H9 (cell line): ENCODE measurements at regions not wholly inside any gene's neighbourhood (a gene's known extent, or its start where the extent isn't known, plus 50 kb on each side); places are given as distances from the start of the nearest gene placed in this dataset.

Experiments used
- DNase-seq: peaks from one replicate; pipeline ENCODE4 v3.0.0-alpha.2; 2017
- H2AFZ ChIP-seq: one replicate; pipeline ENCODE4 v1.6.1; 2013; ENCODE audit warnings: mild to moderate bottlenecking, low read length, control low read depth, moderate library complexity
- H2AK5ac ChIP-seq: 2 replicates; pipeline ENCODE4 v1.6.1; 2013; ENCODE audit warnings: low read length, control low read depth, mixed read lengths; ENCODE audit not compliant: insufficient read length
- H2BK120ac ChIP-seq: one replicate; pipeline ENCODE4 v1.6.1; 2013; ENCODE audit warnings: low read depth, mild to moderate bottlenecking, low read length, control low read depth, inconsistent platforms; ENCODE audit not compliant: poor library complexity, severe bottlenecking
- H2BK12ac ChIP-seq: 2 replicates; pipeline ENCODE4 v1.6.1; 2013; ENCODE audit warnings: low read length, control low read depth, mixed read lengths, low read depth; ENCODE audit not compliant: insufficient read length
- H2BK15ac ChIP-seq: 2 replicates; pipeline ENCODE4 v1.6.1; 2013; ENCODE audit warnings: low read depth, low read length, control low read depth
- H2BK20ac ChIP-seq: one replicate; pipeline ENCODE4 v1.6.1; 2013; ENCODE audit warnings: low read depth, mild to moderate bottlenecking, low read length, control low read depth, inconsistent platforms; ENCODE audit not compliant: poor library complexity, severe bottlenecking
- H2BK5ac ChIP-seq: 2 replicates; pipeline ENCODE4 v1.6.1; 2013; ENCODE audit warnings: low read length, control low read depth, mixed read lengths; ENCODE audit not compliant: insufficient read length
- H3K14ac ChIP-seq: 2 replicates; pipeline ENCODE4 v1.6.1; 2013; ENCODE audit warnings: low read length, control low read depth; ENCODE audit not compliant: insufficient read depth
- H3K18ac ChIP-seq: 2 replicates; pipeline ENCODE4 v1.6.1; 2013; ENCODE audit warnings: low read depth, mild to moderate bottlenecking, mixed read lengths, low read length, control low read depth; ENCODE audit not compliant: insufficient read length
- H3K23ac ChIP-seq: 2 replicates; pipeline ENCODE4 v1.6.1; 2013; ENCODE audit warnings: low read length, control low read depth, mixed read lengths, low read depth; ENCODE audit not compliant: insufficient read length
- H3K23me2 ChIP-seq: 2 replicates; pipeline ENCODE4 v1.6.1; 2013; ENCODE audit warnings: low read depth, mild to moderate bottlenecking, mixed read lengths, low read length, control low read depth; ENCODE audit not compliant: insufficient read length, poor library complexity, severe bottlenecking
- H3K27ac ChIP-seq: 2 replicates; pipeline ENCODE4 v1.5.1; 2013; ENCODE audit warnings: low read length, control low read depth, mixed read lengths, low read depth; ENCODE audit not compliant: insufficient read length
- H3K27me3 ChIP-seq: 2 replicates; pipeline ENCODE4 v1.6.1; 2013; ENCODE audit warnings: low read length, control low read depth, inconsistent platforms; ENCODE audit not compliant: insufficient read depth
- H3K4ac ChIP-seq: 2 replicates; pipeline ENCODE4 v1.6.1; 2013; ENCODE audit warnings: low read depth, mild to moderate bottlenecking, control low read depth, inconsistent platforms, low read length, moderate library complexity
- H3K4me1 ChIP-seq: 2 replicates; pipeline ENCODE4 v1.6.1; 2013; ENCODE audit warnings: low read length, control low read depth, inconsistent platforms; ENCODE audit not compliant: insufficient read depth
- H3K4me2 ChIP-seq: 2 replicates; pipeline ENCODE4 v1.6.1; 2013; ENCODE audit warnings: low read length, control low read depth, mixed read lengths; ENCODE audit not compliant: insufficient read length, insufficient read depth
- H3K56ac ChIP-seq: 2 replicates; pipeline ENCODE4 v1.6.1; 2013; ENCODE audit warnings: low read depth, mild to moderate bottlenecking, mixed read lengths, low read length, control low read depth; ENCODE audit not compliant: insufficient read length
- H3K79me1 ChIP-seq: 2 replicates; pipeline ENCODE4 v1.6.1; 2013; ENCODE audit warnings: low read depth, mild to moderate bottlenecking, moderate library complexity, low read length, control low read depth, inconsistent platforms; ENCODE audit not compliant: insufficient read depth, poor library complexity, severe bottlenecking
- H3K79me2 ChIP-seq: 2 replicates; pipeline ENCODE4 v1.6.1; 2013; ENCODE audit warnings: low read length, control low read depth, inconsistent platforms; ENCODE audit not compliant: insufficient read depth
- H3K9ac ChIP-seq: 2 replicates; pipeline ENCODE4 v1.6.1; 2013; ENCODE audit warnings: low read length, control low read depth, mixed read lengths; ENCODE audit not compliant: insufficient read length; ENCODE audit errors: extremely low read depth
- H3K9me3 ChIP-seq: one replicate; pipeline ENCODE4 v1.6.1; 2013; ENCODE audit warnings: low read depth, low read length, inconsistent platforms; ENCODE audit not compliant: control insufficient read depth
- H3T11ph ChIP-seq: one replicate; pipeline ENCODE4 v1.6.1; 2013; ENCODE audit warnings: mild to moderate bottlenecking, low read length, control low read depth, inconsistent platforms
- H4K20me1 ChIP-seq: one replicate; pipeline ENCODE4 v1.6.1; 2013; ENCODE audit not compliant: control insufficient read depth, insufficient read length, insufficient read depth
- H4K5ac ChIP-seq: 2 replicates; pipeline ENCODE4 v1.6.1; 2013; ENCODE audit warnings: low read depth, mild to moderate bottlenecking, mixed read lengths, low read length, control low read depth; ENCODE audit not compliant: insufficient read length
- H4K8ac ChIP-seq: replicated peaks from 2 replicates; pipeline ENCODE4 v1.6.1; 2013; ENCODE audit warnings: low read length, control low read depth, mixed read lengths, low read depth; ENCODE audit not compliant: insufficient read length
- H4K91ac ChIP-seq: 2 replicates; pipeline ENCODE4 v1.6.1; 2013; ENCODE audit warnings: low read depth, mild to moderate bottlenecking, moderate library complexity, mixed read lengths, low read length, control low read depth; ENCODE audit not compliant: insufficient read length
- H3K27ac Mint-ChIP-seq, 3 experiments: 2 replicates in 2 of 3; 3 replicates in 1 of 3; pipeline ENCODE4 v1.8.0; 2020 to 2021; ENCODE audit warnings: mixed read lengths in 3 of 3, mild to moderate bottlenecking in 1 of 3, moderate library complexity in 1 of 3
- H3K27me3 Mint-ChIP-seq: 2 replicates; pipeline ENCODE4 v1.8.0; 2021; ENCODE audit warnings: low read depth, mild to moderate bottlenecking, moderate library complexity, mixed read lengths
- H3K36me3 Mint-ChIP-seq, 3 experiments: 2 replicates in 2 of 3; 3 replicates in 1 of 3; pipeline ENCODE4 v1.8.0; 2020 to 2021; ENCODE audit warnings: low read depth in 3 of 3, mixed read lengths in 3 of 3; ENCODE audit not compliant: insufficient read depth in 1 of 3
- H3K4me1 Mint-ChIP-seq, 2 experiments: 2 replicates each; pipeline ENCODE4 v1.8.0; 2020; ENCODE audit warnings: mixed read lengths in 2 of 2
- H3K4me3 Mint-ChIP-seq, 2 experiments: 2 replicates in 1 of 2; 3 replicates in 1 of 2; pipeline ENCODE4 v1.8.0; 2020 to 2021; ENCODE audit warnings: mild to moderate bottlenecking in 2 of 2, mixed read lengths in 2 of 2, moderate library complexity in 1 of 2
- H3K9me3 Mint-ChIP-seq, 2 experiments: 2 replicates in 1 of 2; 3 replicates in 1 of 2; pipeline ENCODE4 v1.8.0; 2020; ENCODE audit warnings: mild to moderate bottlenecking in 2 of 2, mixed read lengths in 2 of 2, moderate library complexity in 1 of 2
- WGBS: extraction: QIAGEN DNeasy Blood & Tissue Kit; methylation state at CpG from one replicate; pipeline ENCODE4 v1.1.7; 2013; ENCODE audit warnings: missing lambda C conversion rate, low lambda C conversion rate, mixed read lengths; ENCODE audit not compliant: insufficient read length; ENCODE audit errors: extremely low coverage; 5-methylcytosine and 5-hydroxymethylcytosine counted together
- TF ChIP-seq, protein P1 (sequence below): fragments of 200-600 bp; sonication (generic); conservative IDR thresholded peaks from 3 replicates; pipeline ENCODE4 v1.8.0; 2021; ENCODE audit warnings: antibody characterized with exemption, mild to moderate bottlenecking

DNA sequence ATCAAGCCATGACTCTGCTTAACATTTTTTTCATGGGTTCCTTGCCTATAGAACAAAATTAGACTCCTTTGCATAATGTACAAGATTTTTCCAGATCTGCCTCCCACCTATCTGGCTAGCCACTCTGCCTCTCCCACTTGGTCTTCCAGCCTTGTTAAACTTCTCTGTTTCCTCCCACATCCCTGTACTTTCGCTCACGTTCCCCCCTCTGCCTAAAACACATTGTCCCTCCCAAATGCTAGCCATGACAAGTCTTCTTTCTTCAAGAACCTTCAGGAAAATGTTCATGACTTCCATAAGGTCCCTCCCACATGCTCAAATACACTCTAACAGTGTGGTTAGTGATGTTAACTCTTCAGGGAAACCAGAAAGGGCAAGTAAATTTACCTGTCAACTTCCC lies 214.6 kb downstream of the ADGRA3 start:
- Histone ChIP-seq H2AFZ (no peak overlapping the region), H3T11ph (no peak overlapping the region), H3K18ac (no peak overlapping the region), H2BK5ac (no peak overlapping the region), H3K4me1 (no peaks in the 10 kb centered on the region), H3K9ac (no peak overlapping the region), H3K14ac (no peak overlapping the region), H2BK120ac (no peak overlapping the region), H3K4me2 (no peak overlapping the region), H3K23me2 (no peaks in the 10 kb centered on the region), H3K79me2 (no peaks in the 10 kb centered on the region), H4K91ac (no peak overlapping the region), H2BK20ac (no peak overlapping the region), H2BK12ac (no peak overlapping the region), H3K27me3 (no peaks in the 10 kb centered on the region), H3K27ac (no peak overlapping the region), H2AK5ac (no peak overlapping the region), H3K4ac (no peak overlapping the region), H4K5ac (no peak overlapping the region), H3K56ac (no peak overlapping the region), H3K23ac (no peak overlapping the region), H2BK15ac (no peak overlapping the region), H4K8ac (no peak overlapping the region), H3K9me3 (no peaks in the 10 kb centered on the region), H3K79me1 (no peaks in the 10 kb centered on the region), H4K20me1 (no peaks in the 10 kb centered on the region)
- DNase-seq, result no peak
- H3K4me1 Mint-ChIP-seq, result no peaks in the 10 kb centered on the region
- no peak overlapping the region for H3K27ac Mint-ChIP-seq
- H3K36me3 Mint-ChIP-seq, result peaks cover 8 to 13% (median 12%) of the 10 kb centered on the region in 3 experiments
- H3K4me3 Mint-ChIP-seq, result no peak overlapping the region
- TF ChIP-seq, protein P1, sequence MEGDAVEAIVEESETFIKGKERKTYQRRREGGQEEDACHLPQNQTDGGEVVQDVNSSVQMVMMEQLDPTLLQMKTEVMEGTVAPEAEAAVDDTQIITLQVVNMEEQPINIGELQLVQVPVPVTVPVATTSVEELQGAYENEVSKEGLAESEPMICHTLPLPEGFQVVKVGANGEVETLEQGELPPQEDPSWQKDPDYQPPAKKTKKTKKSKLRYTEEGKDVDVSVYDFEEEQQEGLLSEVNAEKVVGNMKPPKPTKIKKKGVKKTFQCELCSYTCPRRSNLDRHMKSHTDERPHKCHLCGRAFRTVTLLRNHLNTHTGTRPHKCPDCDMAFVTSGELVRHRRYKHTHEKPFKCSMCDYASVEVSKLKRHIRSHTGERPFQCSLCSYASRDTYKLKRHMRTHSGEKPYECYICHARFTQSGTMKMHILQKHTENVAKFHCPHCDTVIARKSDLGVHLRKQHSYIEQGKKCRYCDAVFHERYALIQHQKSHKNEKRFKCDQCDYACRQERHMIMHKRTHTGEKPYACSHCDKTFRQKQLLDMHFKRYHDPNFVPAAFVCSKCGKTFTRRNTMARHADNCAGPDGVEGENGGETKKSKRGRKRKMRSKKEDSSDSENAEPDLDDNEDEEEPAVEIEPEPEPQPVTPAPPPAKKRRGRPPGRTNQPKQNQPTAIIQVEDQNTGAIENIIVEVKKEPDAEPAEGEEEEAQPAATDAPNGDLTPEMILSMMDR, result no peak
- H3K9me3 Mint-ChIP-seq, result peaks cover 22 to 37% of the 10 kb centered on the region in 2 experiments
- H3K27me3 Mint-ChIP-seq, result no peaks in the 10 kb centered on the region
- WGBS, result no CpG with 5 or more reads among the region's 2 CpGs
